ENCODE measurements at regions not wholly inside any gene's neighbourhood (a gene's known extent, or its start where the extent isn't known, plus 50 kb on each side); places are given as distances from the start of the nearest gene placed in this dataset.

- Histone ChIP-seq H3K9me3 (no peaks in the 10 kb centered on the region), H3K4me3 (no peak overlapping the region), H3K36me3 (no peaks in the 10 kb centered on the region), H3K4me1 (no peaks in the 10 kb centered on the region), H3K27me3 (no peaks in the 10 kb centered on the region), H3K27ac (no peak overlapping the region)
- intact Hi-C loops (cut with DNase I; ENCODE audit: low total_unique reads) (no loop called here), in situ Hi-C loops (cut with MboI; ENCODE audit: low pct_ligation_motif_present in 1 of 4, low pct_unique_long_range_greater_than_20kb in 1 of 4, low sequenced_read_pairs in 3 of 4) (no loop called here)
- no peak for TF ChIP-seq POLR2A (IDR thresholded peaks at IDR 0.05)
- no peak for TF ChIP-seq CTCF (IDR thresholded peaks at IDR 0.05)
- TF ChIP-seq EP300 (IDR thresholded peaks at IDR 0.05; ENCODE audit: low read depth) = no peak
- TF ChIP-seq POLR2AphosphoS5 (IDR thresholded peaks at IDR 0.05) = no peak
- 87 to 100% methylated on average over 2 to 15 of the region's 15 CpGs for WGBS, 2 donors (ENCODE audit: low coverage in 1 of 2)
- no peak for DNase-seq
Measured at GRCh38 chr18:42184685-42185477, 229.8 kb downstream of the PIK3C3 start.

DNA sequence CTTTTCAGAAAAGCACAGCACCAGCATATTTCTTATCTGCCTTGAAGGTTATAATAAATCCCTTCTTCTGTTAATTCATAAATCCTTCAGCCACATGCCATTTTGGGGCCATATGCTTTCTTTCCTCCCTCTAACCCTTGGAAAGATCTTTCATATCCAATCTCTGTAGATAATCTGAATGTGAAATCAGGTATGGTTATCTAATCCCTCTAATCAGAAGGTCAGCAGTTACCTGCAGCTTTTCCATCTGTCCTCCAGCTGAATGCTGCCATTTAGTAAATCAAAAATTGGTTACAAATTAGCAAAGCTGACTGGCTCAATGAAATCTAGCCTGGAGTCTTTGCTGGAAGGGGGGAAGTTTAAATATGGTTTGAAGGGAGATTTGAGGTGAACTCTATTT is 230.5 kb downstream of the PIK3C3 start:
- in situ Hi-C loops (cut with MboI; ENCODE audit: low pct_ligation_motif_present in 1 of 4, low pct_unique_long_range_greater_than_20kb in 1 of 4, low sequenced_read_pairs in 3 of 4) = no loop called here
- H3K27ac ChIP-seq = no peak overlapping the region

DNA sequence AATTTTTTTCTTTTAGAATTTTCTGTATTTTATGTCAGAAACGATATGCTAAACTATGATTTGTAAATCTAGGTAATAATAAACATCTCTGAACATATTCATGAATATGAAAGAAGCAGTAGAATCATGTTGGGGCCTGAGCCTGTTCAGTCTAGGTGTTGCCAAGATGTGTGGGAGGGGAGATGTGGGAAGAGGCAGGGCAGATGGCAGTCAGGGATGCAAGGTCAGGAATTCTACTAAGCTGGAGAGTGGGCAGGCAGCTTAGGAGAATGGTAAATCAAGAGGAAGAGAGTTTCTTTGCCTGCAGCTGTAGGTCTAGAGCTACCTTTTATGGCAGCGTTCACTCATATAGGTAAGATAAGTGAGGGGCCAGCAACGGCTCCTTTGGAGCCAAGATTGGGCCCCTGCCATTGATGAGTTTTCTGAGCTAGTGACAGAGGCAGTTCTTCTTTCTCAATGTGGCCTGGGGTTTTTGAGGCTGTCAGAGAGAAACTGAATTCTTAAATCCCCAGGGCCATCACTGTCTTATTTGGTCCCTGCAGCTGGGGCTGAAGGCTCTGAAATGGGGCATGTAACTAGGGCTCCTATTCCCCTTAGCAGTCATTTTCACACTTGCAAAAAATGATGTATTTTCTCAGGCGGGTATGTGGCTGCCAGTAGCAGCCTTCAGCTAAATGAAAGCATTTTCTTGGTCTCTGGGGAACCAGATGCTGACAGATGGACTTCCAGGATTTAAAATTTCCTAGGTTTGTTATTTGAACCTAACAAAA is 232.8 kb downstream of the PIK3C3 start:
- Histone ChIP-seq H3K27ac (no peak overlapping the region), H3K9me3 (no peaks in the 10 kb centered on the region), H3K27me3 (no peaks in the 10 kb centered on the region), H3K4me3 (no peak overlapping the region), H3K36me3 (no peaks in the 10 kb centered on the region), H3K4me1 (no peaks in the 10 kb centered on the region)
- DNase-seq = no peak
- TF ChIP-seq POLR2AphosphoS5 (IDR thresholded peaks at IDR 0.05) (no peak), CTCF (IDR thresholded peaks at IDR 0.05) (no peak), EP300 (IDR thresholded peaks at IDR 0.05; ENCODE audit: low read depth) (no peak), POLR2A (IDR thresholded peaks at IDR 0.05) (no peak)
- intact Hi-C loops (cut with DNase I; ENCODE audit: low total_unique reads) (no loop called here), in situ Hi-C loops (cut with MboI; ENCODE audit: low pct_ligation_motif_present in 1 of 4, low pct_unique_long_range_greater_than_20kb in 1 of 4, low sequenced_read_pairs in 3 of 4) (no loop called here)
- 69 to 91% methylated on average over 2 to 4 of the region's 4 CpGs for WGBS, 2 donors (ENCODE audit: low coverage in 1 of 2)

More for the DNA sequence above, 230.5 kb downstream of the PIK3C3 start:
- DNase-seq = no peak
- no peaks in the 10 kb centered on the region for H3K9me3 ChIP-seq
- H3K4me1 ChIP-seq = no peaks in the 10 kb centered on the region
- no peaks in the 10 kb centered on the region for H3K36me3 ChIP-seq
- no peak overlapping the region for H3K4me3 ChIP-seq
- no peak for TF ChIP-seq EP300 (IDR thresholded peaks at IDR 0.05; ENCODE audit: low read depth)
- TF ChIP-seq POLR2A (IDR thresholded peaks at IDR 0.05) = no peak
- no peak for TF ChIP-seq POLR2AphosphoS5 (IDR thresholded peaks at IDR 0.05)
- intact Hi-C loops (cut with DNase I; ENCODE audit: low total_unique reads) = no loop called here
- H3K27me3 ChIP-seq = no peaks in the 10 kb centered on the region

- DNase-seq = no peak
- no peak overlapping the region for H3K4me3 ChIP-seq
- H3K27ac ChIP-seq = no peak overlapping the region
- no peaks in the 10 kb centered on the region for H3K27me3 ChIP-seq
- H3K9me3 ChIP-seq = no peaks in the 10 kb centered on the region
- WGBS, 2 donors (ENCODE audit: low coverage in 1 of 2) = 80% methylated on average over 3 of the region's 3 CpGs; no CpG with 5 or more reads in 1 of the 2 donors
- H3K4me1 ChIP-seq = no peaks in the 10 kb centered on the region
- in situ Hi-C loops (cut with MboI; ENCODE audit: low pct_ligation_motif_present in 1 of 4, low pct_unique_long_range_greater_than_20kb in 1 of 4, low sequenced_read_pairs in 3 of 4) (no loop called here), intact Hi-C loops (cut with DNase I; ENCODE audit: low total_unique reads) (no loop called here)
- TF ChIP-seq POLR2A (IDR thresholded peaks at IDR 0.05) = no peak
- TF ChIP-seq CTCF (IDR thresholded peaks at IDR 0.05) = no peak
- no peak for TF ChIP-seq EP300 (IDR thresholded peaks at IDR 0.05; ENCODE audit: low read depth)
- TF ChIP-seq POLR2AphosphoS5 (IDR thresholded peaks at IDR 0.05) = no peak
- H3K36me3 ChIP-seq = no peaks in the 10 kb centered on the region
Measured at GRCh38 chr18:42190643-42191042, 235.6 kb downstream of the PIK3C3 start.
